Adrenal gland (tissue), 9 donors: ENCODE measurements at regions not wholly inside any gene's neighbourhood (a gene's known extent, or its start where the extent isn't known, plus 50 kb on each side); places are given as distances from the start of the nearest gene placed in this dataset.
"Not testable (repeated sequence)": the region's sequence is repeated elsewhere in the genome, so short reads cannot be mapped to it uniquely, and the experiment has no call there.

Experiments
- DNase-seq, 7 donors: peaks; one replicate each; pipeline ENCODE4 v3.0.0-alpha.2; 2019 to 2020
- H3K27ac ChIP-seq, 5 donors: fragments of 200-600 bp; sonication (generic) in 4 of 5; 1 replicate in 3 of 5; 2 replicates in 2 of 5; pipeline versions ENCODE4 v1.5.1 to v1.8.0; 2016 to 2020; ENCODE audit warnings: mild to moderate bottlenecking in 1 of 5
- H3K27me3 ChIP-seq: fragments of 200-600 bp; 2 replicates; pipeline ENCODE4 v1.8.0; 2021
- H3K36me3 ChIP-seq, 2 donors: fragments of 200-600 bp; replicated peaks in 1 of 2; 1 replicate in 1 of 2; 2 replicates in 1 of 2; pipeline versions ENCODE4 v1.5.1 to v1.8.0; 2018 to 2022
- H3K4me1 ChIP-seq, 2 donors: fragments of 200-600 bp; replicated peaks in 1 of 2; 1 replicate in 1 of 2; 2 replicates in 1 of 2; pipeline versions ENCODE4 v1.5.1 to v1.8.0; 2018 to 2021
- H3K4me3 ChIP-seq, 4 donors: fragments of 200-600 bp; sonication (generic) in 3 of 4; one replicate each; pipeline ENCODE4 v1.5.1; 2016 to 2018
- H3K9me3 ChIP-seq, 3 donors: fragments of 200-600 bp; sonication (generic) in 1 of 3; replicated peaks in 1 of 3; 1 replicate in 2 of 3; 2 replicates in 1 of 3; pipeline versions ENCODE4 v1.5.1 to v1.8.0; 2016 to 2021
- CTCF ChIP-seq, 6 experiments: fragments of 450-650 bp in 4 of 6; fragments of 200-600 bp in 2 of 6; sonication (generic) in 1 of 6; IDR thresholded peaks; 1 replicate in 5 of 6; 2 replicates in 1 of 6; pipeline versions ENCODE4 v1.5.1 to v1.8.0; 2016 to 2021; ENCODE audit warnings: antibody characterized with exemption in 6 of 6, mild to moderate bottlenecking in 2 of 6, moderate library complexity in 1 of 6
- POLR2A ChIP-seq, 2 donors: fragments of 450-650 bp; IDR thresholded peaks; one replicate each; pipeline ENCODE4 v1.6.1; 2017; ENCODE audit warnings: antibody characterized with exemption in 2 of 2, mild to moderate bottlenecking in 2 of 2, moderate library complexity in 1 of 2
- WGBS, 4 donors: extraction: QIAGEN DNeasy Blood & Tissue Kit in 2 of 4; methylation state at CpG; one replicate each; pipeline versions ENCODE4 v1.1.5 to v1.1.7; 2013 to 2017; 5-methylcytosine and 5-hydroxymethylcytosine counted together
- intact Hi-C, 2 donors: fragments of 100-400 bp; cut with DNase I; formaldehyde crosslinking; loops; one replicate each; pipeline versions ENCODE4 v1.14.1 to v1.15.0; 2022 to 2023
- donor health status: healthy with polysubstance abuse.
- donor health status: Bipolar disorder and iron deficiency.
- donor health status: DM: yes; HTN: yes; CAD: no.
- donor health status: DM: no; HTN: no; CAD: no.
- donor health status: DM: no; HTN: no; CAD: no.

- TF ChIP-seq POLR2A (IDR thresholded peaks at IDR 0.05) (no peak), CTCF (IDR thresholded peaks at IDR 0.05) (no peak)
- Histone ChIP-seq H3K4me1 (no peaks in the 10 kb centered on the region), H3K9me3 (no peaks in the 10 kb centered on the region), H3K4me3 (no peak overlapping the region), H3K27ac (no peak overlapping the region), H3K36me3 (no peaks in the 10 kb centered on the region), H3K27me3 (no peaks in the 10 kb centered on the region)
- DNase-seq, result no peak
- intact Hi-C loops, result no loop called here
- 76 to 88% (median 86%) methylated on average over 11 of the region's 11 CpGs for WGBS, 4 donors
Measured at GRCh38 chr9:104361207-104361606, 142.9 kb upstream of the OR13F1 start.

- no peaks in the 10 kb centered on the region for H3K36me3 ChIP-seq
- H3K4me1 ChIP-seq, result no peaks in the 10 kb centered on the region
- intact Hi-C loops, result no loop called here
- no peak overlapping the region for H3K27ac ChIP-seq
- H3K9me3 ChIP-seq, result no peaks in the 10 kb centered on the region
- 93 to 98% (median 96%) methylated on average over 10 to 28 of the region's 28 CpGs for WGBS, 4 donors
- H3K27me3 ChIP-seq, result no peaks in the 10 kb centered on the region
- H3K4me3 ChIP-seq, result no peak overlapping the region
- TF ChIP-seq POLR2A (IDR thresholded peaks at IDR 0.05) (no peak), CTCF (IDR thresholded peaks at IDR 0.05) (no peak)
- no peak for DNase-seq
Measured at GRCh38 chr9:104362912-104363472, 141.1 kb upstream of the OR13F1 start.

DNA sequence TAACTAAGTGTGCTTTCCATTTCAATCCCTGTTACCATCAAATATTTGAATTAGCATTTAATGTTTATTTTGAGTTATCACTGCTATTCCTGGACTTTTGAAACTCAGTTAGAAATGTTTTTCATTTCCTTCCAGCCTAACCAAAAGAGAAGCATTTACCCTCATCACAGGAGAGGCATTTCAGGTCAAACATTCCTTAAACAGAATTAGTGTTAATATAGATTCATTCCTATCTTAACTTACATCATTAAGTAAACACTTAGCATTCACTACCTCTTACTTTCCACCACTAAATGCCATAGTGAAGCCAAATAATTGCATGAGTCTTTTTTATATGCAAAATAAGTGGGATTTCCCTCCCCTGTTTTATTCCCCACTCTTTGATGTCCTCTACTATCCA lies 136.6 kb upstream of the OR13F1 start:
- H3K9me3 ChIP-seq, result no peaks in the 10 kb centered on the region
- intact Hi-C loops, result no loop called here
- DNase-seq, result no peak
- H3K27ac ChIP-seq, result no peak overlapping the region
- no peaks in the 10 kb centered on the region for H3K36me3 ChIP-seq
- no peaks in the 10 kb centered on the region for H3K4me1 ChIP-seq
- no peak for TF ChIP-seq CTCF (IDR thresholded peaks at IDR 0.05)
- TF ChIP-seq POLR2A (IDR thresholded peaks at IDR 0.05), result no peak
- no peak overlapping the region for H3K4me3 ChIP-seq
- no peaks in the 10 kb centered on the region for H3K27me3 ChIP-seq

- intact Hi-C loops, H3K27me3 ChIP-seq, H3K9me3 ChIP-seq, DNase-seq, H3K4me1 ChIP-seq, H3K27ac ChIP-seq, H3K4me3 ChIP-seq, H3K36me3 ChIP-seq: not testable (repeated sequence)
- 85 to 90% (median 89%) methylated on average over 3 of the region's 3 CpGs for WGBS, 4 donors
Measured at GRCh38 chr9:104368318-104368717, 135.7 kb upstream of the OR13F1 start.

- Histone ChIP-seq H3K27ac (no peak overlapping the region), H3K27me3 (no peaks in the 10 kb centered on the region), H3K4me3 (no peak overlapping the region), H3K36me3 (no peaks in the 10 kb centered on the region), H3K4me1 (no peaks in the 10 kb centered on the region), H3K9me3 (no peaks in the 10 kb centered on the region)
- no peak for DNase-seq
- TF ChIP-seq CTCF (IDR thresholded peaks at IDR 0.05) (no peak), POLR2A (IDR thresholded peaks at IDR 0.05) (no peak)
- 51 to 72% (median 65%) methylated on average over 3 of the region's 3 CpGs for WGBS, 4 donors
- intact Hi-C loops, result no loop called here
Measured at GRCh38 chr9:104374711-104375110, 129.4 kb upstream of the OR13F1 start.
